Small intestine (tissue), 7 donors: ENCODE measurements at regions not wholly inside any gene's neighbourhood (a gene's known extent, or its start where the extent isn't known, plus 50 kb on each side); places are given as distances from the start of the nearest gene placed in this dataset.

ENCODE experiments used
- DNase-seq, 2 donors: peaks; one replicate each; pipeline versions ENCODE4 v3.0.0 to v3.0.0-alpha.2; 2013
- FAIRE-seq: peaks from 2 replicates; lab custom pipeline; 2012; peaks lifted over from hg19 to GRCh38; lab: Jason Lieb, UNC
- H3K27ac ChIP-seq, 3 donors: one replicate each; pipeline ENCODE4 v1.5.1; 2013; ENCODE audit warnings: low read length in 2 of 3, mild to moderate bottlenecking in 2 of 3, control low read depth in 1 of 3, inconsistent platforms in 1 of 3, low read depth in 1 of 3, moderate library complexity in 1 of 3
- H3K27me3 ChIP-seq, 3 donors: one replicate each; pipeline ENCODE4 v1.6.1; 2013; ENCODE audit warnings: low read length in 3 of 3, inconsistent platforms in 1 of 3; ENCODE audit not compliant: control insufficient read depth in 3 of 3, insufficient read depth in 3 of 3
- H3K36me3 ChIP-seq, 3 donors: one replicate each; pipeline ENCODE4 v1.6.1; 2013; ENCODE audit warnings: low read length in 3 of 3, inconsistent platforms in 1 of 3, low read depth in 1 of 3, mild to moderate bottlenecking in 1 of 3, moderate library complexity in 1 of 3; ENCODE audit not compliant: control insufficient read depth in 3 of 3, insufficient read depth in 2 of 3
- H3K4me1 ChIP-seq, 3 donors: one replicate each; pipeline ENCODE4 v1.6.1; 2013; ENCODE audit warnings: low read length in 2 of 3, inconsistent platforms in 1 of 3, low read depth in 1 of 3, mild to moderate bottlenecking in 1 of 3, moderate library complexity in 1 of 3; ENCODE audit not compliant: control insufficient read depth in 3 of 3, insufficient read depth in 2 of 3
- H3K4me3 ChIP-seq, 3 donors: one replicate each; pipeline ENCODE4 v1.5.1; 2013; ENCODE audit warnings: low read length in 3 of 3, control low read depth in 1 of 3, inconsistent platforms in 1 of 3, low read depth in 1 of 3, mild to moderate bottlenecking in 1 of 3, moderate library complexity in 1 of 3
- H3K9me3 ChIP-seq, 2 donors: one replicate each; pipeline ENCODE4 v1.6.1; 2013; ENCODE audit warnings: low read depth in 1 of 2, low read length in 1 of 2; ENCODE audit not compliant: control insufficient read depth in 2 of 2, insufficient read depth in 1 of 2
- WGBS, 3 donors: extraction: QIAGEN DNeasy Blood & Tissue Kit; methylation state at CpG; one replicate each; pipeline ENCODE4 v1.1.7; 2013; 5-methylcytosine and 5-hydroxymethylcytosine counted together
- donor health status: healthy with polysubstance abuse.
- donor health status: control.
- donor health status: control.
- donor health status: Bipolar disorder and iron deficiency.
- donor health status: healthy.

DNA sequence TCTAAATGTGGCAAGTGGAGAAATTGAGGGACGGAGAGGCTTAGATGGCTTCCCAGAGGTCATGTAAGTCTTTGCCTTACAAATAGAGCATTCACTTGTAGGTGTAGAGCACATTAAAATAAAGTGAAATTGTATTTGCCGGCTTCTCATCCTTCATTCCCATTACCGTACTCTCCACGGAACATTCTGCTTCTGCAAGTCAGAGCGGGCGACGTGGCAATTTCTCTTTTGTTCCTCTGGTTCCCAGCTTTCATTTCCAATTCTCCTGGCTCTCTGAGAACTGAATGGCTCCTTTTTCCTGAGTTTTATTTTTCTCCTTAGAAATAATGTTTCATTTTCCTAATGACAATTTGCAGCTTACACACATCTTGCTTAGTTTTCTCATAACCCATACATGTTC is 51.3 kb upstream of the PFKP start:
- DNase-seq (no peak), FAIRE-seq (no peak)
- Histone ChIP-seq H3K27me3 (peaks cover 0 to 2% (median 0%) of the 10 kb centered on the region in 3 donors), H3K4me1 (peaks cover 0 to 12% (median 0%) of the 10 kb centered on the region in 3 donors), H3K27ac (no peak overlapping the region), H3K36me3 (no peaks in the 10 kb centered on the region), H3K9me3 (peaks cover 0 to 16% of the 10 kb centered on the region in 2 donors), H3K4me3 (no peak overlapping the region)
- 81 to 86% (median 82%) methylated on average over 7 of the region's 7 CpGs for WGBS, 3 donors

DNA sequence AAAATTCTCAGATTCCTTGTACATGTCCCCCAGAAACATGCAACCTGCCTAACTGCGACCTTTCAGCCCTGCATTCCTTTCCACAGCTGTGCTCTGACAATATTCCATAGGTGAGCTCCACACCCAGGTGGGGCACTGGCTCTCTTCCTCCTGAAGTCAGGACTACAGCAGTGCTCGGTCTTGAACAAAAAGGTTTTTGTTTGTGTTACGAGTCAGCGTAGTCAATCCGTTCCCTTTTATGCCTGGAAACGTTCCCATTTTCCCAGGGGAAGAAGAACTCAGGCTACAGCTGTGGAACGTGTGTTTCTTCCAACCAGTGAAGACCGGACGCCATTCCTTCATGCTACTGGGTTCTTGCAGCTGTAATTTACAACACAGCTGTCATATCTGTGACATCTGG is 52.4 kb upstream of the PFKP start:
- no peak overlapping the region for H3K27ac ChIP-seq
- peaks cover 0 to 16% of the 10 kb centered on the region in 2 donors for H3K9me3 ChIP-seq
- peaks cover 0 to 2% (median 0%) of the 10 kb centered on the region in 3 donors for H3K27me3 ChIP-seq
- 12 to 38% (median 31%) methylated on average over 9 of the region's 9 CpGs for WGBS, 3 donors
- no peaks in the 10 kb centered on the region for H3K36me3 ChIP-seq
- DNase-seq (peak; percentile 28 to 54), FAIRE-seq (no peak)
- peaks cover 0 to 20% (median 0%) of the 10 kb centered on the region in 3 donors for H3K4me1 ChIP-seq
- H3K4me3 ChIP-seq = no peak overlapping the region

DNA sequence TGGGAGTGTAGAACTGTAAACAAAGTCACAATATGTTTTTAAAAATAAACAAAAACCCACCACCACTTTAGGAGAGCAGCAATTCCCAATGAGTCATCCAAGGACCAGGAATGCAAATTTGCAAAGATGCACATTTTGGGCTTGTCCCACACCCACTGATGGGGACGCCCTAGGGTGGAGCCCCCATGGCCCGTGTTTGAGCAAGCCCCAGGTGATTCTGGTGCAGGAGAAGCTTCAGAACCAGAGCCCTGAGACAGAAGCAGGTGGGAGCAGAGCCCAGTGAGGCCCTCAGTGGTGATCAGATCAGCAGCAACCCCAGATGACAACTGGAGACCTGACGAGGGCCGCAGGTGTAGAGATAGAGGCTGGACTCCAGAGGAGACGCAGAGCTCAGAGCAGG is 55.1 kb upstream of the PFKP start:
- FAIRE-seq = no peak
- WGBS, 3 donors = 82 to 86% (median 82%) methylated on average over 5 of the region's 5 CpGs
- H3K27me3 ChIP-seq = peaks cover 0 to 4% (median 0%) of the 10 kb centered on the region in 3 donors

DNA sequence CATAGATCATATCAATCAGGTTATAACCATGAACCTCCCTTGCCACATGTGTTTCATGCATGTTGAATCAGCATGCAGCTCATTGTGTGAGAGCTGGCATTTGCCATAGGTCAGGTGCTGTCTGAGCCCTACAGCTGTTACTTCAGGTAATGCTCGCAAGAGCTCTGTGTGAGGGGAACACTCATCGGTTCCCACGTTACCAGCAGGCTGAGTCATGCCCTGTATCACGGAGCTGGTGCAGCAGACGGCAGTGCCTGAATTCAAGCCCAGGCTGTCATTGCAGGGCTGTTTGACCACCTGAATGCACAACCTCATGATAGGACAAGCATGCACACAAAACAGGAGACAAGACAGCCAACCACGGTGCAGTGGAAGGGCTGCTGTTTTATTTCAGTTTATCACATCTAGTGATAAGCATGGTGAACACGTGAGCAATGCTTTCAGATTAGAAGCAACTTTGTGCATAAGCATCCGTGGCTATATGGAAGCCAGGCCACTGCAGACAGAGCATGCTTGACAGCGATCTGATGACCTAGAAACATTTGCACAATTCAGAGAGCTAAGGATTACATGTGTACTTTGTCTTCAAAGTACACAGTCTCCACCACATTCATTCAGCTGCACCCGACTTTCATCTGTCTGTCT is 56.4 kb upstream of the PFKP start:
- Histone ChIP-seq H3K9me3 (peaks cover 0 to 7% of the 10 kb centered on the region in 2 donors), H3K27ac (no peak overlapping the region), H3K36me3 (no peaks in the 10 kb centered on the region), H3K4me1 (peaks cover 0 to 20% (median 0%) of the 10 kb centered on the region in 3 donors), H3K27me3 (peaks cover 0 to 4% (median 0%) of the 10 kb centered on the region in 3 donors), H3K4me3 (no peak overlapping the region)
- DNase-seq = peak; percentile 13 to 64
- 6 to 52% (median 23%) methylated on average over 10 of the region's 10 CpGs for WGBS, 3 donors
- no peak for FAIRE-seq

More for the DNA sequence above, 55.1 kb upstream of the PFKP start:
- DNase-seq = no peak
- peaks cover 0 to 7% of the 10 kb centered on the region in 2 donors for H3K9me3 ChIP-seq
- H3K4me1 ChIP-seq = peaks cover 0 to 20% (median 0%) of the 10 kb centered on the region in 3 donors
- H3K27ac ChIP-seq = no peak overlapping the region
- H3K4me3 ChIP-seq = no peak overlapping the region
- no peaks in the 10 kb centered on the region for H3K36me3 ChIP-seq

DNA sequence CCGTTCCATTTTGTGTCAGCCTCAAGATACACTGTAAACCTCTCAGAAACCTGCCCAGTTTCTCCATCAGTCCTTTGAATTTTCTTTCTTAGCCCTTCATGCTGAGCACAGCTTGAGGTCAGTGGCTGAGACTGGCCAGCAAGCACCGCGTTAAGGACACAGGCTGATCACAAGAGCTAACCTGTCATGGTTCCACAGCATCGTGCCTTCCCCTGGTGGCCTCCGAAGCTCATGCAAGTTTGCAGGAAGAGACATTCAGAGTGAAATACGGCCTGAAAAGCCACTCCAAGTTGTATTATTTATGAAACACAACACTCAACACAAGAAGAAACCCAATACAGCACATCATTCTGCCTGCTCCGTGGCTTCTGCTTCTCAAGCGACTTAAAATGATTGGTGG is 57.0 kb upstream of the PFKP start:
- FAIRE-seq = no peak
- peaks cover 0 to 20% (median 0%) of the 10 kb centered on the region in 3 donors for H3K4me1 ChIP-seq
- H3K27me3 ChIP-seq = peaks cover 0 to 4% (median 0%) of the 10 kb centered on the region in 3 donors
- peaks cover 0 to 7% of the 10 kb centered on the region in 2 donors for H3K9me3 ChIP-seq
- no peak for DNase-seq
- no peak overlapping the region for H3K4me3 ChIP-seq
- no peaks in the 10 kb centered on the region for H3K36me3 ChIP-seq
- 78 to 81% (median 80%) methylated on average over 8 of the region's 8 CpGs for whole genome bisulfite sequencing, 3 donors
- H3K27ac ChIP-seq = no peak overlapping the region

DNA sequence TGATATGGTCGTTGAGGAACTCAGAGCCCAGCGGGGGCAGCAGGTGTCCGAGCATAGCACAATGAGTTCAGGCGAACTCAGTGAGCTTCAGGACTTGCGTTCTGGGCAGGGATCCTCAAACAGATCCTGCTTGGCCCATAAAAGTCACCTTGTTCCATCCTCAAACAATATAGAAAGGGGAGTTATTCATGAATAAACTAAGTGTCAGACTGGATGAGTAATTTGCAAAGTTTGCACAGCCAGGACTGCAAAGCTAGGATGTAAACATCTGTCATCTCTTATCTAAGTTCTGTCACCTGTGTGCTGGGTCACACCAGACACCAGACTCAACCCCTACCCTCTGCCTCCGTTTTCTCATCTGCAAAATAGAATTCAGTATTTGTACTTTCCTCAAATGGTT is 58.0 kb upstream of the PFKP start:
- H3K27ac ChIP-seq = no peak overlapping the region

DNA sequence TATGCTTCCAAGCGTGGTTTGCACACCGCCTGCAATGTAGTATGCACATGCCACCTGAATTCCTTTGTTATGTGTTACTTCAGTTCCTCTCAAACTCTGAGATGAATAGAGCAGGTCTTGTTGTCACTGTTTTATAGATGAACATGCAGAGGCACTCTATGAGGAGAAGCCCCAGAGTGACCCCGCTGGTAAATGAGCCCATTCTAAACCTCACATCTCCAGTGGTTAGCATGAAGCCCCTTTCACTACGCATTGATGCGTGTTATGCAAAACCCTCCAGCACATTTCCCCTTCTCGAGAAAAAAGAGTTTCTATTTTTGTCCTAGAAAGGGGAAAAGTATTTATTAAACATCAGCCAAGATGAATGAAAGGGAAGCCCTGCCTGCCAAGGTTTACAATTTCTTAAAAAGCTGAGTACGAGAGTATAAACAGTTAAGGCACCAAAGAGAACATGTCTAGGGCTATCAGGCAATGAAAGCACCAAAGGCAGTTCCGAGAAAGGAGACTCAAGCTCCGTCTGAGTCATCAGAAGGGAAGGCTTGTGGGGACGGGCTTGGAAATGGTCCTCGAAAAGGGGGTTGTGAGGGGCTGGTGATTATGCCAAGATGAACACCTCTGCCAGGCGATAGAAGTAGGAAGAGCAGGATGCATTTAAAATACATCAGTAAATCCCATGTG is 58.7 kb upstream of the PFKP start:
- no peak for DNase-seq
- peaks cover 0 to 4% (median 0%) of the 10 kb centered on the region in 3 donors for H3K27me3 ChIP-seq
- no peak for FAIRE-seq
- H3K36me3 ChIP-seq = no peaks in the 10 kb centered on the region
- no peak overlapping the region for H3K4me3 ChIP-seq
- no peak overlapping the region for H3K27ac ChIP-seq
- H3K9me3 ChIP-seq = peaks cover 0 to 7% of the 10 kb centered on the region in 2 donors
- 43 to 74% (median 57%) methylated on average over 12 of the region's 12 CpGs for WGBS, 3 donors
- H3K4me1 ChIP-seq = peaks cover 0 to 12% (median 0%) of the 10 kb centered on the region in 3 donors

More for the DNA sequence above, 58.0 kb upstream of the PFKP start:
- H3K4me1 ChIP-seq = peaks cover 0 to 12% (median 0%) of the 10 kb centered on the region in 3 donors
- FAIRE-seq = no peak
- no peak overlapping the region for H3K4me3 ChIP-seq
- no peaks in the 10 kb centered on the region for H3K36me3 ChIP-seq
- WGBS, 3 donors = 25 to 43% (median 30%) methylated on average over 6 of the region's 6 CpGs
- peaks cover 0 to 4% (median 0%) of the 10 kb centered on the region in 3 donors for H3K27me3 ChIP-seq
- DNase-seq = no peak
- H3K9me3 ChIP-seq = peaks cover 0 to 7% of the 10 kb centered on the region in 2 donors

DNA sequence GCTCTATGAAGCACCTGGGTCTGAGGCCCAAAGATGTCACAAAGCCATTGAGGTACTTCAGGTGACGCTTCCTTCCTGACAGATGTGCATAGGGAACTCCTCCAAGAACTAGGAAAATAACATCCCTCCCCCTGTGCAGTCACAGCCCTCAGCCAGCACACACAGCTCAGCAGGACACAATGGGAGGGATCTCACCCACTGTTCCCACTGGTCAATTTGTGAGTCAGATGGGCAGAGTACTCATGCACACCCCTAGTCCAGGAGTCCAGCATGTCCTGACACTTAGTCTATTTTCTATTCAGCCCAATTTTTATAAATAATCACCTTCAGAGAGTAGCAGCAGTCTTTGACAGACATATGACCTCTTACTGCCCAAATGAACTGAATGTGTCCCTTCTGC is 60.7 kb upstream of the PFKP start:
- WGBS, 3 donors = 79 to 93% (median 83%) methylated on average over 1 of the region's 1 CpG
- H3K27ac ChIP-seq = no peak overlapping the region
- FAIRE-seq (no peak), DNase-seq (no peak)
- no peak overlapping the region for H3K4me3 ChIP-seq
- no peaks in the 10 kb centered on the region for H3K9me3 ChIP-seq
- peaks cover 0 to 2% (median 0%) of the 10 kb centered on the region in 3 donors for H3K27me3 ChIP-seq
- H3K4me1 ChIP-seq = peaks cover 0 to 12% (median 0%) of the 10 kb centered on the region in 3 donors
- no peaks in the 10 kb centered on the region for H3K36me3 ChIP-seq
